ENCODE measurements at regions not wholly inside any gene's neighbourhood (a gene's known extent, or its start where the extent isn't known, plus 50 kb on each side); places are given as distances from the start of the nearest gene placed in this dataset.
"Not testable (repeated sequence)": the region's sequence is repeated elsewhere in the genome, so short reads cannot be mapped to it uniquely, and the experiment has no call there.

DNA sequence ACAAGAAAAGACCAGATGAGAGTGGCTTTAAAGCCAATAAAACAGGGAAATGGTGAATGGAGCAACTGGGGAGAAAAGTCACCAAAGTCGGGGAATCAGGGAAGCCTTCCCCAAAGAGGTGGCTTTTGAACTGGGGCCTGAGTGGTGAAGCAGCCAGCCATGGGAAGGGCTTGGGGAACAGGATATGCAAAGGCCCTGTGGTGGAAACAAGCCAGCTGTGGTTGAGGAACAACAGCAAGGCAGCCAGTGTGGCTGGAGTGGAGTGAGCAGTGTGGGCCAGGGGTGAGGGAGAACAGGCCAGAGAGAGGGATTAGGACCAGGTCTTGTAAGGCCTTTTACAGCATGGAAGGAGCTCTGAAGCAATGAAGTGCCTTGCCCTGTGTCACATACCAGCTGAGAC lies 51.0 kb upstream of the ROPN1B start:
- not testable (repeated sequence) for DNase-seq

DNA sequence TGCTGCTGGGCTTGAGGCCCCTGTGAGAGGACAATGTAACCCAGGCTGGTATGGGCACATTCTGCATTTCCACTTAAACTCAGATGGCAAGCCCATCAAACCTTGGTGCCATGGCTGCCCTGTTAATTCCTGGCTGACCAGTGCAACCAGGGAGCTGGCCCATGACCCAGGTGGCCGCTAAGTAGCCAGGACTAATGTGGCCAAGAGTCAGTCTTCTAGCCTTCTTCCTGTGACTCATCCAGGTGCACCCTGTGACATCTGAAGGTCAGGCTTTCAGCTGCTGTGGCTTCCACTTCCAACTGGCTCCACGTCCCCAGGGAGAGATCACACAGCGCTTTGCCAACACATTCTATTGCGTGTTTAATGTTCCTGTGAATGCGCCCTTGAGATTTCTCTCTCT lies 50.5 kb upstream of the ROPN1B start:
- DNase-seq: not testable (repeated sequence)

DNA sequence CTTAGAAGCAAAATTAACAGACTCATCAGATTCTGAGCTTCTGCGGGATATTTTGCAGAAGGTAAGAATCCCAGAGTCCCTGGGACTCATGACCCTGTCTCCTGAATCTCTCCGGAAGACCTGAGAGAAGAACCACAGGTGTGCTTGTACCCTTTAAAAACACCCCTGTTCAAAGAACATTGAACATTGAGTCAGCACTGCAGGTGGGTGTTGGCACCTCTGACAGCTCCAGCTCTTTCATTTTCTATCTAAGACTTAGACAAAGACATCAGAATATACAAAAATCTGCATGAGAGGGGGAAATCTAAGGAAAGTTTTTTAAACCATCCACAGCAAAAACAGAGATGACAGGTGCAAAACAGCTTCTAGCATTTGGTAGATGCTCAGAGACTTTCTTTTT lies 50.1 kb upstream of the ROPN1B start:
- not testable (repeated sequence) for DNase-seq

Data from activated CD4-positive, alpha-beta T cell treated with anti-CD3 and anti-CD28 coated beads, Interleukin-2, Interleukin-6, amounts not matched to agents 100 ng/mL and 50 ng/mL, durations not matched to agents 16 hours and 8 hours (primary cell).